ENCODE measurements at regions not wholly inside any gene's neighbourhood (a gene's known extent, or its start where the extent isn't known, plus 50 kb on each side); places are given as distances from the start of the nearest gene placed in this dataset.
"Not testable (repeated sequence)": the region's sequence is repeated elsewhere in the genome, so short reads cannot be mapped to it uniquely, and the experiment has no call there.

- no peak for DNase-seq
Observed at GRCh38 chr16:65717846-65718245, 596.0 kb upstream of the CDH11 start.

GRCh38 chr16:65716737-65717700 lies 595.2 kb upstream of the CDH11 start:
- DNase-seq = no peak

GRCh38 chr16:65713181-65713808 lies 591.4 kb upstream of the CDH11 start:
- no peak for DNase-seq

GRCh38 chr16:65710107-65710506 lies 588.2 kb upstream of the CDH11 start:
- no peak for DNase-seq

GRCh38 chr16:65704866-65705265 lies 583.0 kb upstream of the CDH11 start:
- no peak for DNase-seq

- DNase-seq = no peak
Observed at GRCh38 chr16:65702707-65703402, 581.0 kb upstream of the CDH11 start.

- no peak for DNase-seq
Observed at GRCh38 chr16:65700596-65700995, 578.7 kb upstream of the CDH11 start.

- no peak for DNase-seq
Observed at GRCh38 chr16:65698791-65699321, 577.0 kb upstream of the CDH11 start.

- no peak for DNase-seq
Observed at GRCh38 chr16:65697521-65697920, 575.7 kb upstream of the CDH11 start.

- DNase-seq = no peak
Observed at GRCh38 chr16:65697065-65697464, 575.2 kb upstream of the CDH11 start.

GRCh38 chr16:65691846-65692245 lies 570.0 kb upstream of the CDH11 start:
- DNase-seq = not testable (repeated sequence)

GRCh38 chr16:65689726-65690125 lies 567.9 kb upstream of the CDH11 start:
- no peak for DNase-seq

GRCh38 chr16:65688301-65688700 lies 566.4 kb upstream of the CDH11 start:
- DNase-seq = no peak

- no peak for DNase-seq
Observed at GRCh38 chr16:65684230-65684629, 562.4 kb upstream of the CDH11 start.

GRCh38 chr16:65681406-65681805 lies 559.5 kb upstream of the CDH11 start:
- DNase-seq = no peak

- DNase-seq = no peak
Observed at GRCh38 chr16:65679785-65680184, 557.9 kb upstream of the CDH11 start.

GRCh38 chr16:65675161-65675560 lies 553.3 kb upstream of the CDH11 start:
- no peak for DNase-seq

- DNase-seq = no peak
Observed at GRCh38 chr16:65672960-65673359, 551.1 kb upstream of the CDH11 start.

- no peak for DNase-seq
Observed at GRCh38 chr16:65671071-65671470, 549.2 kb upstream of the CDH11 start.

- DNase-seq = no peak
Observed at GRCh38 chr16:65668064-65668595, 546.3 kb upstream of the CDH11 start.

GRCh38 chr16:65667011-65667578 lies 545.2 kb upstream of the CDH11 start:
- DNase-seq = no peak
